SK-N-SH (cell line): ENCODE measurements at regions not wholly inside any gene's neighbourhood (a gene's known extent, or its start where the extent isn't known, plus 50 kb on each side); places are given as distances from the start of the nearest gene placed in this dataset.

Experiments
- CTCF ChIA-PET: fragments of 300-600, 350-600 bp; formaldehyde crosslinking; extraction: SDS; loops from one replicate; lab custom pipeline; 2021; lab: Yijun Ruan, JAX
- POLR2A ChIA-PET: fragments of 350-600 bp; sonication (Branson Sonifier 250); formaldehyde crosslinking; extraction: SDS; loops from one replicate; lab custom pipeline; 2020; ENCODE audit warnings: antibody characterized with exemption, inconsistent platforms; lab: Yijun Ruan, JAX
- DNase-seq: peaks from one replicate; pipeline ENCODE4 v3.0.0; 2012
- H2AFZ ChIP-seq: fragments of 200-600 bp; sonication (generic); 2 replicates; pipeline ENCODE4 v1.8.1; 2016; ENCODE audit warnings: antibody characterized with exemption, mild to moderate bottlenecking, low read depth
- H3F3A ChIP-seq: fragments of 200-600 bp; sonication (generic); replicated peaks from 2 replicates; pipeline ENCODE3; 2016; ENCODE audit warnings: antibody characterized with exemption, mild to moderate bottlenecking; ENCODE audit not compliant: insufficient read depth
- H3K27ac ChIP-seq, 2 experiments: fragments of 200-500 bp in 1 of 2; fragments of 200-600 bp in 1 of 2; sonication (Bioruptor generic) in 1 of 2; sonication (generic), shearing (Covaris generic) in 1 of 2; 2 replicates each; pipeline versions ENCODE4 v1.5.1 to v1.6.1; 2014 to 2016; ENCODE audit warnings: low read depth in 2 of 2, inconsistent platforms in 1 of 2, low read length in 1 of 2, mild to moderate bottlenecking in 1 of 2, mixed read lengths in 1 of 2
- H3K27me3 ChIP-seq: fragments of 200-600 bp; sonication (generic), shearing (Covaris generic); 2 replicates; pipeline ENCODE4 v1.6.1; 2016; ENCODE audit warnings: mixed run types; ENCODE audit not compliant: insufficient read depth
- H3K36me3 ChIP-seq, 2 experiments: fragments of 200-500 bp in 1 of 2; fragments of 200-600 bp in 1 of 2; sonication (Bioruptor generic) in 1 of 2; sonication (generic) in 1 of 2; replicated peaks in 1 of 2; 2 replicates each; pipeline versions ENCODE3 to v1.5.1; 2014 to 2016; ENCODE audit warnings: low read length in 1 of 2, mild to moderate bottlenecking in 1 of 2; ENCODE audit not compliant: insufficient read depth in 2 of 2, control insufficient read depth in 1 of 2
- H3K4me1 ChIP-seq, 2 experiments: fragments of 200-500 bp in 1 of 2; fragments of 200-600 bp in 1 of 2; sonication (Bioruptor generic) in 1 of 2; sonication (generic), shearing (Covaris generic) in 1 of 2; 2 replicates each; pipeline versions ENCODE4 v1.5.1 to v1.6.1; 2014 to 2016; ENCODE audit warnings: low read depth in 1 of 2, low read length in 1 of 2, mixed run types in 1 of 2; ENCODE audit not compliant: insufficient read depth in 2 of 2, control insufficient read depth in 1 of 2
- H3K4me2 ChIP-seq: fragments of 200-600 bp; sonication (generic), shearing (Covaris generic); 2 replicates; pipeline ENCODE4 v1.6.1; 2017; ENCODE audit warnings: mixed run types
- H3K4me3 ChIP-seq, 2 experiments: fragments of 200-500 bp in 1 of 2; fragments of 200-600 bp in 1 of 2; sonication (Bioruptor generic) in 1 of 2; sonication (generic), shearing (Covaris generic) in 1 of 2; 2 replicates each; pipeline versions ENCODE4 v1.5.1 to v1.8.1; 2014 to 2016; ENCODE audit warnings: low read depth in 2 of 2, inconsistent platforms in 1 of 2, low read length in 1 of 2, mild to moderate bottlenecking in 1 of 2, mixed read lengths in 1 of 2, moderate library complexity in 1 of 2
- H3K79me2 ChIP-seq: fragments of 200-600 bp; sonication (generic); 2 replicates; pipeline ENCODE4 v1.8.1; 2017; ENCODE audit warnings: mild to moderate bottlenecking; ENCODE audit not compliant: insufficient read depth
- H3K9ac ChIP-seq: fragments of 200-600 bp; sonication (generic); 2 replicates; pipeline ENCODE4 v1.6.1; 2017; ENCODE audit warnings: mixed run types
- H3K9me2 ChIP-seq: fragments of 200-600 bp; sonication (generic); 2 replicates; pipeline ENCODE4 v1.6.1; 2017; ENCODE audit warnings: mixed run types
- H3K9me3 ChIP-seq: fragments of 200-600 bp; sonication (generic); 2 replicates; pipeline ENCODE4 v1.6.1; 2017; ENCODE audit warnings: mixed run types, mild to moderate bottlenecking, moderate library complexity
- H4K20me1 ChIP-seq: fragments of 200-600 bp; sonication (generic); 2 replicates; pipeline ENCODE4 v1.6.1; 2017; ENCODE audit warnings: mild to moderate bottlenecking, mixed run types; ENCODE audit not compliant: insufficient read depth
- CTCF ChIP-seq: fragments of 200-600 bp; sonication (generic); IDR thresholded peaks from 2 replicates; pipeline ENCODE4 v1.6.1; 2017; ENCODE audit warnings: antibody characterized with exemption, mild to moderate bottlenecking, moderate library complexity
- ELF1 ChIP-seq: IDR thresholded peaks from 2 replicates; pipeline ENCODE4 v1.4.0; 2012
- EZH2phosphoT487 ChIP-seq: fragments of 200-600 bp; sonication (generic); IDR thresholded peaks from 2 replicates; pipeline ENCODE4 v1.6.1; 2017; ENCODE audit warnings: low read depth, mixed run types, mild to moderate bottlenecking, antibody characterized with exemption, moderate library complexity, borderline replicate concordance
- FOSL2 ChIP-seq: IDR thresholded peaks from 2 replicates; pipeline ENCODE4 v1.4.0; 2012; ENCODE audit warnings: low read depth, mild to moderate bottlenecking, moderate library complexity, borderline replicate concordance
- FOXJ3 ChIP-seq: sonication (generic); formaldehyde crosslinking; IDR thresholded peaks from 2 replicates; pipeline ENCODE4 v1.5.1; 2020; ENCODE audit warnings: mild to moderate bottlenecking, missing genetic modification reagents
- FOXM1 ChIP-seq: IDR thresholded peaks from 2 replicates; pipeline ENCODE4 v1.4.0; 2012; ENCODE audit warnings: low read depth, mild to moderate bottlenecking
- IRF3 ChIP-seq: fragments of 150-350 bp; IDR thresholded peaks from 2 replicates; pipeline ENCODE4 v1.6.1; 2016; ENCODE audit warnings: mild to moderate bottlenecking, low read depth, low read length
- JUND ChIP-seq: IDR thresholded peaks from 2 replicates; pipeline ENCODE4 v1.4.0; 2012
- MAX ChIP-seq: IDR thresholded peaks from 2 replicates; pipeline ENCODE4 v1.4.0; 2012; ENCODE audit warnings: low read depth
- NFIC ChIP-seq: IDR thresholded peaks from 2 replicates; pipeline ENCODE4 v1.4.0; 2012; ENCODE audit warnings: borderline replicate concordance
- NRF1 ChIP-seq: IDR thresholded peaks from 2 replicates; pipeline ENCODE4 v1.6.1; 2012; ENCODE audit warnings: low read depth, mild to moderate bottlenecking, low read length
- PBX3 ChIP-seq: IDR thresholded peaks from 2 replicates; pipeline ENCODE4; 2012
- POLR2AphosphoS5 ChIP-seq: IDR thresholded peaks from 2 replicates; pipeline ENCODE4 v1.6.1; 2012; ENCODE audit warnings: low read depth, low read length
- RCOR1 ChIP-seq: fragments of 150-350 bp; IDR thresholded peaks from 2 replicates; pipeline ENCODE4 v1.6.1; 2017; ENCODE audit warnings: antibody characterized with exemption, low read length
- RFX5 ChIP-seq: IDR thresholded peaks from 2 replicates; pipeline ENCODE4 v1.6.1; 2012; ENCODE audit warnings: mild to moderate bottlenecking, improper control_type of control experiment, low read length
- SIN3A ChIP-seq: IDR thresholded peaks from 2 replicates; pipeline ENCODE4 v1.6.1; 2012; ENCODE audit warnings: low read depth, mild to moderate bottlenecking, low read length, moderate library complexity, borderline replicate concordance
- SMC3 ChIP-seq: IDR thresholded peaks from 2 replicates; pipeline ENCODE4 v1.6.1; 2012; ENCODE audit warnings: low read depth, low read length, improper control_type of control experiment
- TAF1 ChIP-seq: IDR thresholded peaks from 2 replicates; pipeline ENCODE4 v1.6.1; 2012; ENCODE audit warnings: low read depth, mild to moderate bottlenecking, low read length, moderate library complexity, borderline replicate concordance
- TCF12 ChIP-seq: IDR thresholded peaks from 2 replicates; pipeline ENCODE4 v1.4.0; 2012
- TEAD4 ChIP-seq: IDR thresholded peaks from 2 replicates; pipeline ENCODE4 v1.4.0; 2012; ENCODE audit warnings: mild to moderate bottlenecking, borderline replicate concordance; ENCODE audit not compliant: insufficient read depth
- USF2 ChIP-seq: fragments of 150-350 bp; IDR thresholded peaks from 2 replicates; pipeline ENCODE4 v1.6.1; 2017; ENCODE audit warnings: antibody characterized with exemption, low read length, low read depth, borderline replicate concordance
- YY1 ChIP-seq: IDR thresholded peaks from 2 replicates; pipeline ENCODE4 v1.4.0; 2012; ENCODE audit warnings: low read depth, mild to moderate bottlenecking
- ZBTB33 ChIP-seq: IDR thresholded peaks from 2 replicates; pipeline ENCODE4 v1.4.0; 2012; ENCODE audit warnings: low read depth, borderline replicate concordance
- WGBS: methylation state at CpG from one replicate; pipeline ENCODE4 v1.1.6; 2017; ENCODE audit warnings: low lambda C conversion rate; 5-methylcytosine and 5-hydroxymethylcytosine counted together

- no peak for TF ChIP-seq FOXM1
- no peak for TF ChIP-seq IRF3
- peak; percentile 2; the same call in 1 of the 2 replicates for TF ChIP-seq NFIC
- no peak for TF ChIP-seq ELF1
- TF ChIP-seq EZH2phosphoT487 = no peak
- TF ChIP-seq PBX3 = 0 out of 2 replicates have a peak, but pooled peaks have one; percentile 20
- no peak for TF ChIP-seq USF2
- no peak for TF ChIP-seq TAF1
- TF ChIP-seq FOXJ3 = no peak
- TF ChIP-seq JUND = no peak
- TF ChIP-seq RCOR1 = no peak
- TF ChIP-seq CTCF = no peak
- no peak for TF ChIP-seq FOSL2
- no peak for TF ChIP-seq RFX5
- TF ChIP-seq SIN3A = no peak
- TF ChIP-seq TEAD4 = no peak
- no peak for TF ChIP-seq POLR2AphosphoS5
- no peak for TF ChIP-seq SMC3
- TF ChIP-seq YY1 = no peak
- no peak for TF ChIP-seq ZBTB33
- TF ChIP-seq MAX = no peak
- no peak for TF ChIP-seq NRF1
- TF ChIP-seq TCF12 = peak; percentile 46
- TF ChIP-seq, all 33 proteins: peak for 3
- 36% methylated on average over 2 of the region's 2 CpGs for WGBS
Measured at GRCh38 chr5:145588558-145588957, 246.6 kb downstream of the PRELID2 start.

More at GRCh38 chr5:145588558-145588957, 246.6 kb downstream of the PRELID2 start:
- Histone ChIP-seq H3K36me3 (no peaks in the 10 kb centered on the region), H3K4me3 (no peak overlapping the region), H3K4me1 (peaks cover 5 to 30% of the 10 kb centered on the region in 2 experiments), H2AFZ (0 out of 2 replicates have a peak overlapping the region, but pooled peaks have one; percentile 15), H3F3A (peaks cover 19% of the 10 kb centered on the region), H3K9ac (no peak overlapping the region), H3K27me3 (no peaks in the 10 kb centered on the region), H3K4me2 (peak overlapping the region; percentile 47), H3K9me2 (no peaks in the 10 kb centered on the region), H3K9me3 (no peaks in the 10 kb centered on the region), H3K79me2 (no peaks in the 10 kb centered on the region), H4K20me1 (no peaks in the 10 kb centered on the region), H3K27ac (peak overlapping the region; percentile 66 to 76; a peak in 3 of 4 replicates)
- ChIA-PET CTCF (no interaction called here), POLR2A (no interaction called here)
- no peak for DNase-seq
